ENCODE measurements at regions not wholly inside any gene's neighbourhood (a gene's known extent, or its start where the extent isn't known, plus 50 kb on each side); places are given as distances from the start of the nearest gene placed in this dataset.

- TF ChIP-seq EP300 (IDR thresholded peaks at IDR 0.05; ENCODE audit: low read depth in 2 of 2, low read length in 2 of 2) (no peak), EP300 (CRISPR knock-in tag; IDR thresholded peaks at IDR 0.05; ENCODE audit: borderline replicate concordance) (no peak), HOMEZ (CRISPR knock-in tag; IDR thresholded peaks at IDR 0.05; ENCODE audit: low read depth) (no peak), KDM1A (CRISPR knock-in tag; IDR thresholded peaks at IDR 0.05) (no peak), KDM3A (CRISPR knock-in tag; IDR thresholded peaks at IDR 0.05; ENCODE audit: low read depth) (no peak), ZNF639 (CRISPR knock-in tag; conservative IDR thresholded peaks at IDR 0.05) (no peak), ZNF484 (CRISPR knock-in tag; IDR thresholded peaks at IDR 0.05; ENCODE audit: borderline replicate concordance, low read depth) (no peak), HNF1B (CRISPR knock-in tag; IDR thresholded peaks at IDR 0.05) (no peak), ZNF83 (CRISPR knock-in tag; IDR thresholded peaks at IDR 0.05; ENCODE audit: borderline replicate concordance) (no peak), ATF7-NPFF (CRISPR knock-in tag; IDR thresholded peaks at IDR 0.05; ENCODE audit: low read depth) (peak; percentile 54; the same call in 1 of the 2 replicates), KLF12 (CRISPR knock-in tag; IDR thresholded peaks at IDR 0.05; ENCODE audit: borderline replicate concordance) (0 out of 2 replicates have a peak, but pooled peaks have one; percentile 50), CEBPB (IDR thresholded peaks at IDR 0.05; ENCODE audit: borderline replicate concordance, low read depth, low read length) (no peak), HES4 (CRISPR knock-in tag; IDR thresholded peaks at IDR 0.05; ENCODE audit: borderline replicate concordance) (no peak; the same call in 1 of the 2 replicates), LBX2 (CRISPR knock-in tag; IDR thresholded peaks at IDR 0.05; ENCODE audit: borderline replicate concordance) (no peak), FOXO4 (CRISPR knock-in tag; conservative IDR thresholded peaks at IDR 0.05) (no peak), MED1 (CRISPR knock-in tag; IDR thresholded peaks at IDR 0.05) (peak; percentile 44; the same call in 1 of the 2 replicates), PRDM10 (CRISPR knock-in tag; IDR thresholded peaks at IDR 0.05; ENCODE audit: low read depth) (no peak), HNF4G (IDR thresholded peaks at IDR 0.05; ENCODE audit: borderline replicate concordance, low read depth, low read length) (no peak), HNF4G (CRISPR knock-in tag; IDR thresholded peaks at IDR 0.05; ENCODE audit: borderline replicate concordance, low read depth) (no peak), JUNB (CRISPR knock-in tag; IDR thresholded peaks at IDR 0.05; ENCODE audit: borderline replicate concordance) (no peak)
Observed at GRCh38 chr16:66270333-66270927, 96.1 kb upstream of the CDH5 start (continued).
